ENCODE measurements at regions not wholly inside any gene's neighbourhood (a gene's known extent, or its start where the extent isn't known, plus 50 kb on each side); places are given as distances from the start of the nearest gene placed in this dataset.

DNA sequence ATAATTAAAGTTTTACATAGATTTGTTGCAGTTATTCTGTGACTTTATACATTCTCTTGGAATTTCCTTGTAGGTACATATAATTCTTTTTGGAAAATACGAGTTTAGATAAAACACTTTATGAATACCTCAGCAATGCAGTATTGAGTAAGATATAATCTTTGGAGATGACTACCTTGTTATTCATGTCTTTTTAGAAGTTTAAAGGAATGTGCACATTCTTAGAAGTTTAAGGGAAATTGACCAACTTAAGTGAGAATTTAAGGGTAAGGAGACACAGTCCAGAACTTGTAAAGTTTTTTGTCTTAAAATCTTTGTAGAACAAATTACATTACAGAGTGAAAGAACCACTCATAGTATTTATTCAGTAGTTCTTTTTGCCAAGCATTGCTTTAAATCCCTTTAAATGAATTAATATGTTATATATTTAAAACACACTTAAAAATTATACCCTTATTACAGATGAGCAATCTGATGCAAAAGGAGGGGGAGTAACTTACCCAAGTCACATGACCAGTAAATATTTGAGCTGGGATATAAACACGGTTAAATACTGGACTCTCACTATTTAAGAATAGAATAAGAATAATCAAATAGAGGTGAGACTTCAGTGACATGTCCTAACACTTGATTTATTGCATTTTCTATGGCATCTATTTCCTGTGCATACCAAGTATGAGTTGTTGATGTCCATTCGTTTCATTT is 139.5 kb upstream of the FERD3L start:
- Histone ChIP-seq H3K79me2 (ENCODE audit: control insufficient read depth in 1 of 2, insufficient read depth in 2 of 2, low read length in 2 of 2) (no peaks in the 10 kb centered on the region), H2BK15ac (ENCODE audit: low read length) (no peak overlapping the region), H4K91ac (replicated peaks; ENCODE audit: insufficient read length, low read length) (no peak overlapping the region), H4K20me1 (replicated peaks in 1 of 2; ENCODE audit: control insufficient read depth in 1 of 2, insufficient read depth in 2 of 2, low read length in 2 of 2) (no peaks in the 10 kb centered on the region), H4K8ac (ENCODE audit: extremely low read depth, insufficient read depth, low read length) (no peak overlapping the region), H3K36me3 (ENCODE audit: control insufficient read depth in 2 of 4, insufficient read depth in 4 of 4, low read length in 3 of 4) (no peaks in the 10 kb centered on the region), H3K27ac (ENCODE audit: low read depth, low read length) (no peak overlapping the region), H3K4ac (replicated peaks; ENCODE audit: insufficient read length, low read depth, low read length) (no peak overlapping the region), H2BK120ac (replicated peaks; ENCODE audit: low read depth, low read length) (no peak overlapping the region), H3K4me1 (replicated peaks in 1 of 4; ENCODE audit: control insufficient read depth in 3 of 4, insufficient read depth in 4 of 4, low read length in 3 of 4) (no peaks in the 10 kb centered on the region), H3K4me3 (ENCODE audit: extremely low read depth in 1 of 4, insufficient read depth in 2 of 4, low read depth in 3 of 4, low read length in 4 of 4) (no peak overlapping the region), H2AK5ac (ENCODE audit: low read depth, low read length) (no peak overlapping the region), H3K9ac (replicated peaks in 1 of 4; ENCODE audit: extremely low read depth in 1 of 4, low read depth in 3 of 4, low read length in 3 of 4) (no peak overlapping the region), H2BK12ac (ENCODE audit: low read depth, low read length) (no peak overlapping the region), H3K27me3 (replicated peaks in 1 of 4; ENCODE audit: control insufficient read depth in 3 of 4, extremely low read depth in 1 of 4, insufficient read depth in 3 of 4, low read length in 3 of 4) (no peaks in the 10 kb centered on the region), H3K14ac (ENCODE audit: insufficient read length) (no peak overlapping the region), H3K18ac (ENCODE audit: extremely low read depth, low read length) (no peak overlapping the region), H3K56ac (replicated peaks; ENCODE audit: insufficient read length, low read depth, low read length) (no peak overlapping the region), H3K4me2 (ENCODE audit: insufficient read depth in 1 of 2, low read depth in 2 of 2, low read length in 2 of 2) (no peak overlapping the region), H3K9me3 (ENCODE audit: insufficient read depth in 2 of 2, low read depth in 1 of 2, low read length in 1 of 2) (no peaks in the 10 kb centered on the region), H2AFZ (ENCODE audit: low read length) (no peak overlapping the region), H2BK5ac (ENCODE audit: low read depth, low read length) (no peak overlapping the region), H2BK20ac (ENCODE audit: low read length) (no peak overlapping the region), H4K5ac (ENCODE audit: insufficient read length, low read depth, low read length) (no peak overlapping the region), H3K23me2 (ENCODE audit: low read depth, low read length) (no peaks in the 10 kb centered on the region), H3K23ac (ENCODE audit: insufficient read length) (no peak overlapping the region), H3K79me1 (ENCODE audit: low read depth, low read length) (no peaks in the 10 kb centered on the region)
- CTCF ChIA-PET (ENCODE audit: partially characterized antibody) = no interaction called here
- POLR2A ChIA-PET (ENCODE audit: partially characterized antibody) = no interaction called here
- FAIRE-seq (no peak), DNase-seq (ENCODE audit: low read depth in 1 of 2, low spot score in 2 of 2) (no peak)
- 57% methylated on average over 3 of the region's 3 CpGs; no CpG with 5 or more reads in 1 of the 2 experiments for WGBS, 2 experiments (ENCODE audit: extremely low coverage in 1 of 2, insufficient coverage in 1 of 2, insufficient read length in 1 of 2, insufficient replicate concordance in 2 of 2, low coverage in 1 of 2, low lambda C conversion rate in 2 of 2, missing lambda C conversion rate in 1 of 2)
- TF ChIP-seq POLR2A (IDR thresholded peaks at IDR 0.05; ENCODE audit: control extremely low read depth in 1 of 2, low read depth in 2 of 2, low read length in 2 of 2) = no peak
- no peak for TF ChIP-seq TAF1 (IDR thresholded peaks at IDR 0.05; ENCODE audit: low read depth, low read length)
- TF ChIP-seq NRF1 (IDR thresholded peaks at IDR 0.05; ENCODE audit: low read depth, low read length) = no peak
- no peak for TF ChIP-seq POLR2AphosphoS5 (IDR thresholded peaks at IDR 0.05; ENCODE audit: low read depth, low read length)
- TF ChIP-seq, protein P1, sequence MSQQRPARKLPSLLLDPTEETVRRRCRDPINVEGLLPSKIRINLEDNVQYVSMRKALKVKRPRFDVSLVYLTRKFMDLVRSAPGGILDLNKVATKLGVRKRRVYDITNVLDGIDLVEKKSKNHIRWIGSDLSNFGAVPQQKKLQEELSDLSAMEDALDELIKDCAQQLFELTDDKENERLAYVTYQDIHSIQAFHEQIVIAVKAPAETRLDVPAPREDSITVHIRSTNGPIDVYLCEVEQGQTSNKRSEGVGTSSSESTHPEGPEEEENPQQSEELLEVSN (IDR thresholded peaks at IDR 0.05) = no peak
- TF ChIP-seq, protein P2, sequence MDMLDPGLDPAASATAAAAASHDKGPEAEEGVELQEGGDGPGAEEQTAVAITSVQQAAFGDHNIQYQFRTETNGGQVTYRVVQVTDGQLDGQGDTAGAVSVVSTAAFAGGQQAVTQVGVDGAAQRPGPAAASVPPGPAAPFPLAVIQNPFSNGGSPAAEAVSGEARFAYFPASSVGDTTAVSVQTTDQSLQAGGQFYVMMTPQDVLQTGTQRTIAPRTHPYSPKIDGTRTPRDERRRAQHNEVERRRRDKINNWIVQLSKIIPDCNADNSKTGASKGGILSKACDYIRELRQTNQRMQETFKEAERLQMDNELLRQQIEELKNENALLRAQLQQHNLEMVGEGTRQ (IDR thresholded peaks at IDR 0.05; ENCODE audit: low read length) = no peak
- no peak for TF ChIP-seq NANOG (IDR thresholded peaks at IDR 0.05; ENCODE audit: insufficient read depth, low read depth, low read length, poor library complexity, severe bottlenecking)
- no peak for TF ChIP-seq SP1 (IDR thresholded peaks at IDR 0.05; ENCODE audit: low read depth, low read length)
- no peak for TF ChIP-seq POU5F1 (IDR thresholded peaks at IDR 0.05; ENCODE audit: low read depth, low read length)
- TF ChIP-seq, protein P3, sequence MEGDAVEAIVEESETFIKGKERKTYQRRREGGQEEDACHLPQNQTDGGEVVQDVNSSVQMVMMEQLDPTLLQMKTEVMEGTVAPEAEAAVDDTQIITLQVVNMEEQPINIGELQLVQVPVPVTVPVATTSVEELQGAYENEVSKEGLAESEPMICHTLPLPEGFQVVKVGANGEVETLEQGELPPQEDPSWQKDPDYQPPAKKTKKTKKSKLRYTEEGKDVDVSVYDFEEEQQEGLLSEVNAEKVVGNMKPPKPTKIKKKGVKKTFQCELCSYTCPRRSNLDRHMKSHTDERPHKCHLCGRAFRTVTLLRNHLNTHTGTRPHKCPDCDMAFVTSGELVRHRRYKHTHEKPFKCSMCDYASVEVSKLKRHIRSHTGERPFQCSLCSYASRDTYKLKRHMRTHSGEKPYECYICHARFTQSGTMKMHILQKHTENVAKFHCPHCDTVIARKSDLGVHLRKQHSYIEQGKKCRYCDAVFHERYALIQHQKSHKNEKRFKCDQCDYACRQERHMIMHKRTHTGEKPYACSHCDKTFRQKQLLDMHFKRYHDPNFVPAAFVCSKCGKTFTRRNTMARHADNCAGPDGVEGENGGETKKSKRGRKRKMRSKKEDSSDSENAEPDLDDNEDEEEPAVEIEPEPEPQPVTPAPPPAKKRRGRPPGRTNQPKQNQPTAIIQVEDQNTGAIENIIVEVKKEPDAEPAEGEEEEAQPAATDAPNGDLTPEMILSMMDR (IDR thresholded peaks at IDR 0.05; ENCODE audit: control extremely low read depth in 1 of 3, insufficient read depth in 1 of 3, low read depth in 1 of 3, low read length in 3 of 3) = no peak

Data from H1 (cell line).